H1 (cell line): ENCODE measurements at regions not wholly inside any gene's neighbourhood (a gene's known extent, or its start where the extent isn't known, plus 50 kb on each side); places are given as distances from the start of the nearest gene placed in this dataset.

ENCODE experiments used
- BACH1 ChIP-seq: IDR thresholded peaks from 2 replicates; pipeline ENCODE4 v1.6.1; 2012; ENCODE audit warnings: low read length, improper control_type of control experiment
- CTCF ChIP-seq, 3 experiments: IDR thresholded peaks; 1 replicate in 2 of 3; 2 replicates in 1 of 3; pipeline versions ENCODE4 v1.5.1 to v1.6.1; 2011; ENCODE audit warnings: low read length in 3 of 3, mild to moderate bottlenecking in 3 of 3, inconsistent platforms in 2 of 3, low read depth in 1 of 3, moderate library complexity in 1 of 3; ENCODE audit not compliant: insufficient read depth in 1 of 3; ENCODE audit errors: control extremely low read depth in 1 of 3

GRCh38 chr22:49228431-49229037, 599.1 kb downstream of the BRD1 start:
- TF ChIP-seq CTCF (IDR thresholded peaks at IDR 0.05; ENCODE audit: control extremely low read depth in 1 of 3, insufficient read depth in 1 of 3, low read depth in 1 of 3, low read length in 3 of 3) (no peak), BACH1 (no peak)
